Osteocyte (in vitro differentiated cells): ENCODE measurements at regions not wholly inside any gene's neighbourhood (a gene's known extent, or its start where the extent isn't known, plus 50 kb on each side); places are given as distances from the start of the nearest gene placed in this dataset.

Source experiments
- DNase-seq: peaks from one replicate; pipeline ENCODE4 v3.0.0; 2021; ENCODE audit warnings: mixed read lengths; ENCODE audit not compliant: unreplicated experiment; ENCODE audit errors: extremely low spot score
- H3K27ac Mint-ChIP-seq: one replicate; pipeline ENCODE4 v1.8.0; 2021; ENCODE audit warnings: mild to moderate bottlenecking, mixed read lengths; ENCODE audit not compliant: unreplicated experiment
- H3K27me3 Mint-ChIP-seq: one replicate; pipeline ENCODE4 v1.8.0; 2021; ENCODE audit warnings: mixed read lengths; ENCODE audit not compliant: unreplicated experiment
- H3K36me3 Mint-ChIP-seq: one replicate; pipeline ENCODE4 v1.8.0; 2021; ENCODE audit warnings: mixed read lengths; ENCODE audit not compliant: unreplicated experiment
- H3K4me1 Mint-ChIP-seq: one replicate; pipeline ENCODE4 v1.8.0; 2021; ENCODE audit warnings: mixed read lengths; ENCODE audit not compliant: unreplicated experiment
- H3K4me3 Mint-ChIP-seq: one replicate; pipeline ENCODE4 v1.8.0; 2021; ENCODE audit warnings: mild to moderate bottlenecking, moderate library complexity, mixed read lengths; ENCODE audit not compliant: unreplicated experiment
- H3K9me3 Mint-ChIP-seq: one replicate; pipeline ENCODE4 v1.8.0; 2021; ENCODE audit warnings: mixed read lengths; ENCODE audit not compliant: unreplicated experiment
- TF ChIP-seq, protein P1 (sequence below): fragments of 200-600 bp; sonication (generic); IDR thresholded peaks from 2 replicates; pipeline ENCODE4 v1.5.0; 2021; ENCODE audit warnings: antibody characterized with exemption, mild to moderate bottlenecking, moderate library complexity

DNA sequence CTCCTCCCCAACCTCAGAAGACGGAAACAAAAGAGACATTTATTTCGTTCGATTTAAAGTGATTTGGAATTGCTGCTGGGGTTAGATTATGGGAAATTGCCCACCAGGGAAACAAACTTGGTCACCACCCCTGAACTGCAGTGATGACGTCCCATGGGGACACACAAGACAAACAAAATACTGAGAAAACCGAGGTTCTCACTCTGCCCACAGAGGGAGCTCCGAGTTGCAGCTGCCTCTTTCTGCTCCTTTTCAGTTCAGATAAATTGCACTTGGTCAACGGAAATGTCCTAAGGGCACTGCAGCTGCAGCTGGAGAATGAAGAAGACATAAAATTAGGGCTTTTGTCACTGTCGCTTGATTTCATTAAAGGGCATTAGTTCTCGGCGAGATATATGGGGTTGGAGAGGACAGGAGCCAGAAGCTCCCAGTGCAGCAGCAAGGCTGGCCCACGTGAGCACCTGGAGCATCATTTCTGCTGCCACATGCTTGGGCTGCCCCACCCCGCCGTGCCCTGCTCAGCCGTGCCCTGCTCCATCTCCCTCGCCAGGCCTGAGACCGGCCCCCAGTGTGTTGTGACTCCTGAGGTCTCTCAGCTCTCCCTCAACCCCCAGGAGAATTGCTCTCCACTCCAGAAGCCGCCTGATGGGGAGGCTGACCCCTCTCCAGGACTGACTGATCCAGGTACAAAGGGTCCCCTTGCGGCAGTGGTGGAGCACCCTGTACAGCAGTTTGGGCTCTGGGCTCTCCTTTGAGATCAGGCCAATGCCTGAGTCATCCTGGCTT is 231.7 kb upstream of the AJAP1 start:
- H3K36me3 Mint-ChIP-seq, result no peaks in the 10 kb centered on the region
- no peak overlapping the region for H3K27ac Mint-ChIP-seq
- H3K4me1 Mint-ChIP-seq, result no peaks in the 10 kb centered on the region
- no peak for DNase-seq
- TF ChIP-seq, protein P1, sequence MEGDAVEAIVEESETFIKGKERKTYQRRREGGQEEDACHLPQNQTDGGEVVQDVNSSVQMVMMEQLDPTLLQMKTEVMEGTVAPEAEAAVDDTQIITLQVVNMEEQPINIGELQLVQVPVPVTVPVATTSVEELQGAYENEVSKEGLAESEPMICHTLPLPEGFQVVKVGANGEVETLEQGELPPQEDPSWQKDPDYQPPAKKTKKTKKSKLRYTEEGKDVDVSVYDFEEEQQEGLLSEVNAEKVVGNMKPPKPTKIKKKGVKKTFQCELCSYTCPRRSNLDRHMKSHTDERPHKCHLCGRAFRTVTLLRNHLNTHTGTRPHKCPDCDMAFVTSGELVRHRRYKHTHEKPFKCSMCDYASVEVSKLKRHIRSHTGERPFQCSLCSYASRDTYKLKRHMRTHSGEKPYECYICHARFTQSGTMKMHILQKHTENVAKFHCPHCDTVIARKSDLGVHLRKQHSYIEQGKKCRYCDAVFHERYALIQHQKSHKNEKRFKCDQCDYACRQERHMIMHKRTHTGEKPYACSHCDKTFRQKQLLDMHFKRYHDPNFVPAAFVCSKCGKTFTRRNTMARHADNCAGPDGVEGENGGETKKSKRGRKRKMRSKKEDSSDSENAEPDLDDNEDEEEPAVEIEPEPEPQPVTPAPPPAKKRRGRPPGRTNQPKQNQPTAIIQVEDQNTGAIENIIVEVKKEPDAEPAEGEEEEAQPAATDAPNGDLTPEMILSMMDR, result no peak
- H3K9me3 Mint-ChIP-seq, result peaks cover 35% of the 10 kb centered on the region
- no peak overlapping the region for H3K4me3 Mint-ChIP-seq
- H3K27me3 Mint-ChIP-seq, result no peaks in the 10 kb centered on the region

DNA sequence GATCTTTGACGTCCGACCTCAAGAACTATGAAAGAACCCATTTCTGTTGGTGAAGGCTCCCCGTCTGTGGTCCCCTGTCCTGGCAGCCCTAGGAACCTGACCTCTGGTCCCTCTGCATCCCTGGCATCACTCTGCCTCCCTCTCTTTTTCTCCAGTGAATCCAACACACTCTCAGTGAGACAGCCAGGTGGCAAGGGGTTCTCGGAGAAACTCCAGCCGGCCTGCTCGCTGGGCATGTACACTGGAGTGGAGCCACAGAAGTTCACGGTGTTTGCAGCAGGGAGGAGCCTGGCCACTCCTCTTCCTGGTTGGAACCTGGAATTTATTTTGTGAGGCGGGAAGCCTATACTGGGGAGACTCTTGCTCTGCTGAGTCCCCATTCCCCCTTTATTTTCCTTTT is 230.2 kb upstream of the AJAP1 start:
- H3K27ac Mint-ChIP-seq, result no peak overlapping the region
- DNase-seq, result no peak
- no peaks in the 10 kb centered on the region for H3K36me3 Mint-ChIP-seq
- H3K9me3 Mint-ChIP-seq, result peaks cover 28% of the 10 kb centered on the region
- H3K4me1 Mint-ChIP-seq, result no peaks in the 10 kb centered on the region
- TF ChIP-seq, protein P1, result no peak
- H3K27me3 Mint-ChIP-seq, result no peaks in the 10 kb centered on the region
- H3K4me3 Mint-ChIP-seq, result no peak overlapping the region

DNA sequence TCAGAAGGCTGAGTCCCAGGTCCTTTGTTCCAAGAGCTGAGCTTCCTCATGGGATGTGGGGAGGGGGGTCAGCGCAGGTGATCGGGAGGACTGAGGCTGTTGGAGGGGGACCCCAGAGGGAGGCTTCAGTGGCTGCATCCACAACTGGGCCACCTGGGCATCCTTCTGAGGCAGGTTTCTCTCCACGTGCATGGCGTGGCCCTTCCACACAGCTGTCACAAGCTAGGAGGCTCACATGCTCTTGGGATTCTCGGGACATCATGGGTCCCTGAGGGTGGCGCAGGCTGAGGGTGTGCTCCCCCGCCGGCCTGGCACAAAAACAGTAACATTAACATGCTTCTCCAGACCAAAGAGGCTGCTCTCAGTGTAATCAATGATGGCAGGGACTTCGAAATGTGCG is 229.6 kb upstream of the AJAP1 start:
- DNase-seq, result no peak
- H3K27me3 Mint-ChIP-seq, result no peaks in the 10 kb centered on the region
- H3K9me3 Mint-ChIP-seq, result peaks cover 28% of the 10 kb centered on the region
- TF ChIP-seq, protein P1, result no peak
- H3K4me3 Mint-ChIP-seq, result no peak overlapping the region
- H3K27ac Mint-ChIP-seq, result no peak overlapping the region
- H3K4me1 Mint-ChIP-seq, result no peaks in the 10 kb centered on the region
- H3K36me3 Mint-ChIP-seq, result no peaks in the 10 kb centered on the region

DNA sequence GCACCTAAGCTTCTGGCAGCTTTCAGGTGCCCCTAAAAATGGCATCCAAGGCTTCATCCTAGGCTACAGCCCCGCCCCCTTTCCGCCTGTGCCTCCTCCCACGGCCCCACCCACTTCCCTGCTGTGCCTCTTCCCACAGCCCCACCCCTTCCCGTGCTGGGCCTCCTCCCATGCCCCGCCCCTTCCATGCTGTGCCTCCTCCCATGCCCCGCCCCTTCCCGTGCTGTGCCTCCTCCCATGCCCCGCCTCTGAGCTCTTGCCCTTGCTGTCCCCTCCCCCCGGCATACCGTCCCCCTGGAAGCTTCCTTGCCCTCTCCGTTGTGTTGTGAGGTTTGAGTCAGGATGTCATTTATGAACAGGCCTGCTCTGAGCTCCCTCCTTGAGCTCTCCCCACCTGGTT is 228.5 kb upstream of the AJAP1 start:
- H3K4me3 Mint-ChIP-seq, result no peak overlapping the region
- no peaks in the 10 kb centered on the region for H3K4me1 Mint-ChIP-seq
- DNase-seq, result no peak
- no peaks in the 10 kb centered on the region for H3K27me3 Mint-ChIP-seq
- no peaks in the 10 kb centered on the region for H3K36me3 Mint-ChIP-seq
- no peak overlapping the region for H3K27ac Mint-ChIP-seq
- TF ChIP-seq, protein P1, result no peak
- H3K9me3 Mint-ChIP-seq, result peaks cover 20% of the 10 kb centered on the region

DNA sequence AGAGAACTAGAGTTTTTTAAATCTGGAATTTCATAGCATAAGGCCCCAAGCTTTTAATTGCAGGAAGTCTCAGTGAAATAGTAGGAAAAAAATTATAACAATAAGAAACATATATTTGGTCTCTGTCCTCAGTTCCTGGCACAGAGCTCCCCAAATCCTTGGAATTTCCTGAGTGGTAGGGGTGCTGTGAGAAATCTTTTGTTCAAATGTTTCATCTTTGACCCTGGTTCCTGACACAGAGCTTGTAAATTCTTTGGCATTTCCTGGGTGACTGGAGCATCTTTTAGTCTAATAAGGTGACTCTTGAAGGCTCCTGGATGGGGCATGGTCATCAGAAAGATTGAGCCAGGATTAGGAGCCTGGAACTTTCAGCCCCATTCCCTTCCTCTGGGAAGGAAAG is 225.7 kb upstream of the AJAP1 start:
- Mint-ChIP-seq H3K27me3 (no peaks in the 10 kb centered on the region), H3K9me3 (peaks cover 22% of the 10 kb centered on the region), H3K27ac (no peak overlapping the region), H3K36me3 (no peaks in the 10 kb centered on the region), H3K4me1 (no peaks in the 10 kb centered on the region), H3K4me3 (no peak overlapping the region)
- no peak for DNase-seq
- TF ChIP-seq, protein P1, result no peak
